B cell (primary cell): ENCODE measurements at regions not wholly inside any gene's neighbourhood (a gene's known extent, or its start where the extent isn't known, plus 50 kb on each side); places are given as distances from the start of the nearest gene placed in this dataset.

ENCODE experiments used
- CTCF ChIP-seq: fragments of 200-600 bp; IDR thresholded peaks from one replicate; pipeline ENCODE4 v1.8.0; 2022; ENCODE audit warnings: antibody characterized with exemption, mild to moderate bottlenecking
- EZH2 ChIP-seq: IDR thresholded peaks from 2 replicates; pipeline ENCODE4 v1.6.1; 2012; ENCODE audit warnings: borderline replicate concordance, low read depth, mild to moderate bottlenecking, moderate library complexity, low read length; ENCODE audit not compliant: insufficient read depth, poor library complexity, severe bottlenecking

GRCh38 chr17:79420318-79421243, 190.3 kb downstream of the RBFOX3 start:
- TF ChIP-seq CTCF (no peak), EZH2 (no peak)
